GM23338 (cell line): ENCODE measurements at regions not wholly inside any gene's neighbourhood (a gene's known extent, or its start where the extent isn't known, plus 50 kb on each side); places are given as distances from the start of the nearest gene placed in this dataset.

Source experiments
- ATAC-seq: fragments of 200-7000 bp; cut with Tn5 transposase; 3 replicates; pipeline ENCODE4 v1.9.1; 2020
- DNase-seq: peaks from one replicate; pipeline ENCODE4 v3.0.0-alpha.2; 2015; ENCODE audit warnings: low spot score
- H2AFZ ChIP-seq: fragments of 200-600 bp; sonication (generic); 2 replicates; pipeline ENCODE4 v1.8.0; 2016; ENCODE audit warnings: antibody characterized with exemption, mild to moderate bottlenecking, moderate library complexity
- H3F3A ChIP-seq: fragments of 200-600 bp; sonication (generic); replicated peaks from 2 replicates; pipeline ENCODE4 v1.8.0; 2017; ENCODE audit warnings: antibody characterized with exemption, mixed run types, low read depth
- H3K27ac ChIP-seq: fragments of 200-600 bp; sonication (generic); 2 replicates; pipeline ENCODE4 v1.6.1; 2016; ENCODE audit warnings: low read depth
- H3K27me3 ChIP-seq: fragments of 200-600 bp; sonication (generic); 2 replicates; pipeline ENCODE4 v1.8.0; 2016; ENCODE audit warnings: mild to moderate bottlenecking, mixed run types, moderate library complexity; ENCODE audit not compliant: insufficient read depth
- H3K36me3 ChIP-seq: fragments of 200-600 bp; sonication (generic); 2 replicates; pipeline ENCODE4 v1.8.0; 2016; ENCODE audit warnings: mild to moderate bottlenecking; ENCODE audit not compliant: insufficient read depth
- H3K4me1 ChIP-seq: fragments of 200-600 bp; sonication (generic); 2 replicates; pipeline ENCODE4 v1.8.0; 2016; ENCODE audit warnings: mild to moderate bottlenecking, moderate library complexity; ENCODE audit not compliant: insufficient read depth
- H3K4me2 ChIP-seq: fragments of 200-600 bp; sonication (generic); 2 replicates; pipeline ENCODE4 v1.7.1; 2017; ENCODE audit warnings: mixed run types
- H3K4me3 ChIP-seq: fragments of 200-600 bp; sonication (generic); 2 replicates; pipeline ENCODE4 v1.6.1; 2016; ENCODE audit warnings: mixed run types
- H3K79me2 ChIP-seq: fragments of 200-600 bp; sonication (generic); replicated peaks from 2 replicates; pipeline ENCODE4 v1.8.0; 2017; ENCODE audit warnings: mild to moderate bottlenecking; ENCODE audit not compliant: insufficient read depth
- H3K9me2 ChIP-seq: fragments of 200-600 bp; sonication (generic); 2 replicates; pipeline ENCODE4 v1.8.0; 2017; ENCODE audit not compliant: insufficient read depth
- H4K20me1 ChIP-seq: fragments of 200-600 bp; sonication (generic); replicated peaks from 2 replicates; pipeline ENCODE4 v1.8.0; 2017; ENCODE audit warnings: mild to moderate bottlenecking; ENCODE audit not compliant: insufficient read depth
- H3K27ac Mint-ChIP-seq: 2 replicates; pipeline ENCODE4 v1.8.0; 2020; ENCODE audit warnings: inconsistent platforms, mild to moderate bottlenecking, moderate library complexity, mixed read lengths
- H3K27me3 Mint-ChIP-seq: 3 replicates; pipeline ENCODE4 v1.8.0; 2022; ENCODE audit warnings: low read depth, mild to moderate bottlenecking, moderate library complexity, mixed read lengths, inconsistent platforms; ENCODE audit not compliant: insufficient read depth, poor library complexity
- H3K36me3 Mint-ChIP-seq: 3 replicates; pipeline ENCODE4 v1.8.0; 2021; ENCODE audit warnings: low read depth, mild to moderate bottlenecking, inconsistent platforms, moderate library complexity, mixed read lengths
- H3K4me1 Mint-ChIP-seq: 3 replicates; pipeline ENCODE4 v1.8.0; 2020; ENCODE audit warnings: mild to moderate bottlenecking, inconsistent platforms, mixed read lengths
- H3K4me3 Mint-ChIP-seq: 3 replicates; pipeline ENCODE4 v1.8.0; 2021; ENCODE audit warnings: moderate library complexity, mild to moderate bottlenecking, inconsistent platforms, mixed read lengths
- H3K9me3 Mint-ChIP-seq: 3 replicates; pipeline ENCODE4 v1.8.0; 2020; ENCODE audit warnings: moderate library complexity, mild to moderate bottlenecking, inconsistent platforms, mixed read lengths
- ZNF331 ChIP-seq: fragments of 250-450 bp; sonication (Bioruptor Pico); IDR thresholded peaks from 2 replicates; pipeline ENCODE4 v1.5.0; 2020; ENCODE audit warnings: low read depth, mild to moderate bottlenecking, moderate library complexity
- TF ChIP-seq, protein P1 (sequence below): fragments of 250-450 bp; sonication (Bioruptor Pico); IDR thresholded peaks from 2 replicates; pipeline ENCODE4 v1.5.0; 2020; ENCODE audit warnings: mild to moderate bottlenecking, moderate library complexity
- TF ChIP-seq, protein P2 (sequence below), 2 experiments: fragments of 200-600 bp in 1 of 2; sonication (generic) in 1 of 2; conservative IDR thresholded peaks; 2 replicates each; pipeline versions ENCODE4 v1.5.1 to v1.6.1; 2016 to 2017; ENCODE audit warnings: antibody characterized with exemption in 2 of 2, low read depth in 2 of 2, mild to moderate bottlenecking in 2 of 2, moderate library complexity in 1 of 2

DNA sequence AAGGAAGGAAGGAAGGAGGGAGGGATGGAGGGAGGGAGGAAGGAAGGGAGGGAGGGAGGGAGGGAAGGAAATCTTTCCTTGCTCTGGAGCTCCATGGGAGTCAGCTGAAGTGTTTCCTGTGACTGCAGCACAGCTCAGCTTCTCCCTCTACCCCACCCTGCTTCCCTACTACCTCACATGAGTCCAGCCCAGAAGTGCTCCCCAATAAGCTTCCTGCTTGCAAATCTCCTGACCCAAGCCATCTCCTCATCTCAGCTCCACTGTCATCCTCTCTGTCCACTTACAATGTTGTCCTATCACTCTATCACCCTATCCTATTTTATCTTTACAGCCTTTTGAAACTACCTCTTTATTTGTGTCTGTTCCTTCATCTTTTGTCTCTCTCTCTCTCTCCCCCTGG, 52.9 kb upstream of the SSBP3 start:
- Mint-ChIP-seq H3K27me3 (peaks cover 25% of the 10 kb centered on the region), H3K27ac (no peak overlapping the region), H3K4me1 (peaks cover 55% of the 10 kb centered on the region), H3K36me3 (no peaks in the 10 kb centered on the region), H3K9me3 (no peaks in the 10 kb centered on the region), H3K4me3 (no peak overlapping the region)
- Histone ChIP-seq H3K27me3 (no peaks in the 10 kb centered on the region), H3F3A (peaks cover 4% of the 10 kb centered on the region; the same call in 1 of the 2 replicates), H4K20me1 (no peaks in the 10 kb centered on the region), H3K36me3 (no peaks in the 10 kb centered on the region), H3K27ac (no peak overlapping the region), H3K4me1 (peaks cover 38% of the 10 kb centered on the region), H3K79me2 (no peaks in the 10 kb centered on the region), H2AFZ (peak overlapping the region; percentile 83; the same call in 1 of the 2 replicates), H3K9me2 (peaks cover under 1% of the 10 kb centered on the region; the same call in 1 of the 2 replicates), H3K4me3 (no peak overlapping the region), H3K4me2 (0 out of 2 replicates have a peak overlapping the region, but pooled peaks have one; percentile 20)
- no peak for TF ChIP-seq ZNF331 (CRISPR knock-in tag)
- TF ChIP-seq, protein P1, sequence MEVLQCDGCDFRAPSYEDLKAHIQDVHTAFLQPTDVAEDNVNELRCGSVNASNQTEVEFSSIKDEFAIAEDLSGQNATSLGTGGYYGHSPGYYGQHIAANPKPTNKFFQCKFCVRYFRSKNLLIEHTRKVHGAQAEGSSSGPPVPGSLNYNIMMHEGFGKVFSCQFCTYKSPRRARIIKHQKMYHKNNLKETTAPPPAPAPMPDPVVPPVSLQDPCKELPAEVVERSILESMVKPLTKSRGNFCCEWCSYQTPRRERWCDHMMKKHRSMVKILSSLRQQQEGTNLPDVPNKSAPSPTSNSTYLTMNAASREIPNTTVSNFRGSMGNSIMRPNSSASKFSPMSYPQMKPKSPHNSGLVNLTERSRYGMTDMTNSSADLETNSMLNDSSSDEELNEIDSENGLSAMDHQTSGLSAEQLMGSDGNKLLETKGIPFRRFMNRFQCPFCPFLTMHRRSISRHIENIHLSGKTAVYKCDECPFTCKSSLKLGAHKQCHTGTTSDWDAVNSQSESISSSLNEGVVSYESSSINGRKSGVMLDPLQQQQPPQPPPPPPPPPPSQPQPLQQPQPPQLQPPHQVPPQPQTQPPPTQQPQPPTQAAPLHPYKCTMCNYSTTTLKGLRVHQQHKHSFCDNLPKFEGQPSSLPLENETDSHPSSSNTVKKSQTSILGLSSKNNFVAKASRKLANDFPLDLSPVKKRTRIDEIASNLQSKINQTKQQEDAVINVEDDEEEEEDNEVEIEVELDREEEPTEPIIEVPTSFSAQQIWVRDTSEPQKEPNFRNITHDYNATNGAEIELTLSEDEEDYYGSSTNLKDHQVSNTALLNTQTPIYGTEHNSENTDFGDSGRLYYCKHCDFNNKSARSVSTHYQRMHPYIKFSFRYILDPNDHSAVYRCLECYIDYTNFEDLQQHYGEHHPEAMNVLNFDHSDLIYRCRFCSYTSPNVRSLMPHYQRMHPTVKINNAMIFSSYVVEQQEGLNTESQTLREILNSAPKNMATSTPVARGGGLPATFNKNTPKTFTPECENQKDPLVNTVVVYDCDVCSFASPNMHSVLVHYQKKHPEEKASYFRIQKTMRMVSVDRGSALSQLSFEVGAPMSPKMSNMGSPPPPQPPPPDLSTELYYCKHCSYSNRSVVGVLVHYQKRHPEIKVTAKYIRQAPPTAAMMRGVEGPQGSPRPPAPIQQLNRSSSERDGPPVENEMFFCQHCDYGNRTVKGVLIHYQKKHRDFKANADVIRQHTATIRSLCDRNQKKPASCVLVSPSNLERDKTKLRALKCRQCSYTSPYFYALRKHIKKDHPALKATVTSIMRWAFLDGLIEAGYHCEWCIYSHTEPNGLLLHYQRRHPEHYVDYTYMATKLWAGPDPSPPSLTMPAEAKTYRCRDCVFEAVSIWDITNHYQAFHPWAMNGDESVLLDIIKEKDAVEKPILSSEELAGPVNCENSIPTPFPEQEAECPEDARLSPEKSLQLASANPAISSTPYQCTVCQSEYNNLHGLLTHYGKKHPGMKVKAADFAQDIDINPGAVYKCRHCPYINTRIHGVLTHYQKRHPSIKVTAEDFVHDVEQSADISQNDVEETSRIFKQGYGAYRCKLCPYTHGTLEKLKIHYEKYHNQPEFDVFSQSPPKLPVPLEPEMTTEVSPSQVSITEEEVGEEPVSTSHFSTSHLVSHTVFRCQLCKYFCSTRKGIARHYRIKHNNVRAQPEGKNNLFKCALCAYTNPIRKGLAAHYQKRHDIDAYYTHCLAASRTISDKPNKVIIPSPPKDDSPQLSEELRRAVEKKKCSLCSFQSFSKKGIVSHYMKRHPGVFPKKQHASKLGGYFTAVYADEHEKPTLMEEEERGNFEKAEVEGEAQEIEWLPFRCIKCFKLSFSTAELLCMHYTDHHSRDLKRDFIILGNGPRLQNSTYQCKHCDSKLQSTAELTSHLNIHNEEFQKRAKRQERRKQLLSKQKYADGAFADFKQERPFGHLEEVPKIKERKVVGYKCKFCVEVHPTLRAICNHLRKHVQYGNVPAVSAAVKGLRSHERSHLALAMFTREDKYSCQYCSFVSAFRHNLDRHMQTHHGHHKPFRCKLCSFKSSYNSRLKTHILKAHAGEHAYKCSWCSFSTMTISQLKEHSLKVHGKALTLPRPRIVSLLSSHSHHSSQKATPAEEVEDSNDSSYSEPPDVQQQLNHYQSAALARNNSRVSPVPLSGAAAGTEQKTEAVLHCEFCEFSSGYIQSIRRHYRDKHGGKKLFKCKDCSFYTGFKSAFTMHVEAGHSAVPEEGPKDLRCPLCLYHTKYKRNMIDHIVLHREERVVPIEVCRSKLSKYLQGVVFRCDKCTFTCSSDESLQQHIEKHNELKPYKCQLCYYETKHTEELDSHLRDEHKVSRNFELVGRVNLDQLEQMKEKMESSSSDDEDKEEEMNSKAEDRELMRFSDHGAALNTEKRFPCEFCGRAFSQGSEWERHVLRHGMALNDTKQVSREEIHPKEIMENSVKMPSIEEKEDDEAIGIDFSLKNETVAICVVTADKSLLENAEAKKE (CRISPR knock-in tag), result no peak
- TF ChIP-seq, protein P2, sequence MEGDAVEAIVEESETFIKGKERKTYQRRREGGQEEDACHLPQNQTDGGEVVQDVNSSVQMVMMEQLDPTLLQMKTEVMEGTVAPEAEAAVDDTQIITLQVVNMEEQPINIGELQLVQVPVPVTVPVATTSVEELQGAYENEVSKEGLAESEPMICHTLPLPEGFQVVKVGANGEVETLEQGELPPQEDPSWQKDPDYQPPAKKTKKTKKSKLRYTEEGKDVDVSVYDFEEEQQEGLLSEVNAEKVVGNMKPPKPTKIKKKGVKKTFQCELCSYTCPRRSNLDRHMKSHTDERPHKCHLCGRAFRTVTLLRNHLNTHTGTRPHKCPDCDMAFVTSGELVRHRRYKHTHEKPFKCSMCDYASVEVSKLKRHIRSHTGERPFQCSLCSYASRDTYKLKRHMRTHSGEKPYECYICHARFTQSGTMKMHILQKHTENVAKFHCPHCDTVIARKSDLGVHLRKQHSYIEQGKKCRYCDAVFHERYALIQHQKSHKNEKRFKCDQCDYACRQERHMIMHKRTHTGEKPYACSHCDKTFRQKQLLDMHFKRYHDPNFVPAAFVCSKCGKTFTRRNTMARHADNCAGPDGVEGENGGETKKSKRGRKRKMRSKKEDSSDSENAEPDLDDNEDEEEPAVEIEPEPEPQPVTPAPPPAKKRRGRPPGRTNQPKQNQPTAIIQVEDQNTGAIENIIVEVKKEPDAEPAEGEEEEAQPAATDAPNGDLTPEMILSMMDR (conservative IDR thresholded peaks at IDR 0.05; ENCODE audit: low read depth in 2 of 2), result no peak
- DNase-seq (no peak), ATAC-seq (no peak)
